ENCODE measurements at regions not wholly inside any gene's neighbourhood (a gene's known extent, or its start where the extent isn't known, plus 50 kb on each side); places are given as distances from the start of the nearest gene placed in this dataset.
A peak's percentile ranks its signal among the peaks of the same experiment; 100 is the strongest.
"Not testable (repeated sequence)": the region's sequence is repeated elsewhere in the genome, so short reads cannot be mapped to it uniquely, and the experiment has no call there.

DNA sequence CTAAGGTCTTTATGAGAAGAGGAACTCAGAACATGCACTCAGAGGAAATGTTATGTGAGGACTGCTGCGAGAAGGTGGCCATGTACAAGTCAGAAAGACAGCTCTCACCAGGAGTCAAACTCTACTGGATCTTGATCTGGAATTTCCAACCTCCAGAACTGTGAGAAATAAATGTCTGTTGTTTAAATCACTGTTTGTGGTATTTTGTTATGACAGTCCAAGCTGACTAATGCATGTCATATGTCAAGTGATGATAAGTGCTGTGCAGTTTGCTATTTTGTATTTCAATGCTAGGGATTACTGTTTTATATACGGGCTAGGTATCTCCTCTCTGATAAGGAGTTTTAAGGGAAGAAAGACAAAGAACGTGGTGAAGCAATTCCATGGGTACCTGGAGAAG, 162.3 kb downstream of the CPEB2 start:
- DNase-seq, result peak; percentile 62

DNA sequence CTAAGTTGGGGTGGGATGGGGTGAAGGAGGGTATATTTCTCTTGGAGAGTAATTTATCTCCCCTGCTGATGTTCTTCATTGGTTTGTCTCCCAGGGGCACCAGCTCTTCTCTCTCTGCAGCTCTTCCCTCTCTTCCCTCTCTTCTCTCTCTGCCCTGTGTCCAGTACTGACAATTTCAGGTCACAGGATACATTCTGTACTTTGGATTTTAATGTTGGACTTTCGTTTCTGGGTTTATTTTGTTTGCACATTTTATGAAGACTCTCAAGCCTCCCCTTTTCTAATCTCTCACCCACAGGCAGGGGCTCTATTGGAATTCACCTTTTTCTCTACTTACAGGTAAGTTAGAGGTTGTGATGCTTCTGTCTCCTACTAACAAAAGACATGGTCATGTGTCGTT, 165.5 kb downstream of the CPEB2 start:
- DNase-seq, result no peak

DNA sequence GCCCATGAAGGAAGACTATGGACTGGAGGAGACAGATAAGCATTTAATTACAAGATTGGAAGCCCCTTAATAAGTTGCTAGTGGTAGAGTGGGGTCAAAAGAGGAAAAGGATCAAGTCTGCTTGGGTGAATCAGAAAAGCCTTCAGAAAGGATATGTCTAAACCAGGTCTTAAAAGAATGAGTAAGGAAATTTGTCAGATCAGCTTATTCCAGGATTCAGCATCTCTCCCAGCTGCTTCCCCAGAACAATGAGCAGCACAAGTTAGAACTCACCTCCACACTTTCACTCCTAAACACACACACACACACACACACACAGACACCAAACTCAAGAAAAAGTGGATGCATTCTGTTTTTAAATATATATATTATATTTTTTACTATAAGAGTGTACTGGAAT, 166.5 kb downstream of the CPEB2 start:
- no peak for DNase-seq

DNA sequence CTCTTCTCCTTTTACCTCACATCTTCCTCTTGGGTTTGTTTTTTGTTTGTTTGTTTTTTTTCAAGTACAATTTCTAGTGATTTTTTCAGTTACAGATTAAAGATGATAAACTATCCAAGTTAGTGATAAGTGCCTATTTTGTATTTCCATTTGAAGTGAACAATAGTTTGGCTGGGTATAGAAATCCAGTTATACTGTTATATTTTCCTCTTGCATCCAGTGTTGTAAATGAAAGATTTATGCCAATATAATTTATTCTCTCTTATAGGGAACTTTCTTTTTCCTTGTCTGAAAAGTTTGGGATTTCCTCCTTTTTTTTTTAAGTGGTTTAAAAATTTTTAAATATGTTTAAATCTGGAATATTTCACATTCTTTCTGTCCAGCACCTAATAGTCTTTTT, 169.4 kb downstream of the CPEB2 start:
- no peak for DNase-seq

DNA sequence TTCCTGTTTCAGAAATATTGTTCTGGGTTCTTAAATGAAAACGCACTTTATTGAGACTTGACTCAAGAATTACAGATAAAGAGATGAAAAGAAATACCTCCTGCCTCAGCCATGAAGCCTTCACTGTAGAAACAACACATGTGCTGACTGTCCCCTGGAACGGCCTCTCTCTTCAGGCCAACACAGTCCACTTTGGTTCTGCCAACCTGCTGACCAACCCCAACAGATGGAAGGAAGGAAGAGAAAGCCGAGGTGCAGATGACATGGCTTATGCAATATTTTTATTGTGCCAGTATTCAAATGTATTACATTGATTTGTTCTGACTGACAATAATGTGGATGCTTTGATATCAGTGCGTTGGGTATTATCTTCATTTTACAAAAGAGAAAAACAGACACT, 171.0 kb downstream of the CPEB2 start:
- DNase-seq, result no peak

DNA sequence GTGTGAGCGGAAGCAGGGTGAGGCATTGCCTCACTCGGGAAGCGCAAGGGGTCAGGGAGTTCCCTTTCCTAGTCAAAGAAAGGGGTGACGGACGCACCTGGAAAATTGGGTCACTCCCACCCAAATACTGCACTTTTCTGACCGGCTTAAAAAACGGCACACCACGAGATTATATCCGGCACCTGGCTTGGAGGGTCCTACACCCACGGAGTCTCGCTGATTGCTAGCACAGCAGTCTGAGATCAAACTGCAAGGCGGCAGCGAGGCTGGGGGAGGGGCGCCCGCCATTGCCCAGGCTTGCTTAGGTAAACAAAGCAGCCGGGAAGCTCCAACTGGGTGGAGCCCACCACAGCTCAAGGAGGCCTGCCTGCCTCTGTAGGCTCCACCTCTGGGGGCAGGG, 171.9 kb downstream of the CPEB2 start:
- DNase-seq, result not testable (repeated sequence)

DNA sequence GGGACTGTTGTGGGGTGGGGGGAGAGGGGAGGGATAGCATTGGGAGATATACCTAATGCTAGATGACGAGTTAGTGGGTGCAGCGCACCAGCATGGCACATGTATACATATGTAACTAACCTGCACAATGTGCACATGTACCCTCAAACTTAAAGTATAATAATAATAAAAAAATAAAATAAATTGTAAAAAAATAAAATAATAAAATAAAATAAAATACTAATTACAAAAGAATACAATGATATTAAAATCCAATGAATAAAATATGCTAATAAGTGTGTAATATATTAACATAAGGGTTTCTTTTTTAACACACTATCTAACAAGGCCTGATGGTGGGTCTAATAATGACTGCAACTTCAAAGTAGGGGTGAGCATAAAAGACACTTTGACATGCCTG, 177.6 kb downstream of the CPEB2 start:
- not testable (repeated sequence) for DNase-seq

DNA sequence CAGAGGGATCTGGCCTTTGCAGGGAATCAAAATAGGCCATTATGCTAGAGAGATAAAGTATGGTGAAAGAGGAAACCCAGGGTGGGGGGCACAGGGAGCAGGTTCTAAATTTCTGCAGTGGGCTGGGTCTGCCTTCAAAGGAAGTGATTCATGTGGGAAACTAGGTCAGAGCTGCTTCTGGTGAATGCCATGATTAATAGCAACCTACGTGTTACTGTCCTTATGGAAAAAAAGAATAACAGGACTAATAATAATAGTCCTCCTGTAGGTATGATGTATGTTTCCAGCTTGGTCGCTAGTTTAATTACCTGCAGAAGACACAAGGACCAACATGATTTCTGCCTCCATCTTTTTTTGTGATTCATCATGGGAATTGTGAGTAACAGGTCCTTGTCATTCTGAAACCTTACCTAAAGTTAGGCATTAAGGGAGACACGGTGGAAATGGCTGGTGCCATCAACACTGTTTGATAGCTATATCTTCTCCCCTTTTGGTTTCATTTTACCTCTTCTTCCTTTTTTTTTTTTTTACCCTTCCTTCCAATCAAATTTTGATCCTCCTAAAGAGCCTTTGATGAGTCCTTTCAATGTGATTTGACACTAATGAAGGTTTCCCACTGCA, 180.4 kb downstream of the CPEB2 start:
- DNase-seq, result peak; percentile 21

DNA sequence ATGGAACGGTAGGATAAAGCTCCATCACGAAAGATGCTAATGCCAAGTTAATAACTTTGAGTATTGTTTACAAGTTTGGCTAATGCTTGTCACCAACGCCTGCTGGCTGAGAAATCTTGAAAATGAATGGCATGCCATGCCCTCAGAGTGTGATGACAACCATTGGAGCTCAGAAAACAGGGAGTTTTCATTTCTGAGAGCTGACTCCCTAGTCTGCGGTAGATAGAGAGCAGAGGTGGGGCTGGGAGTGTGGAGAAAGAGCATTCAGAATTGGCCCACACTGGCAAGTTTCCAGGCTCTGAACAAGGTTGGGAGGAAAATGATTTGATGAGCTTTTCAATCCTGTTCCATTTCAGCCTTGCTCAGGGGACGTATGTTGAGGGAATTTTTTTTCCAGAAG, 183.9 kb downstream of the CPEB2 start:
- DNase-seq, result no peak

DNA sequence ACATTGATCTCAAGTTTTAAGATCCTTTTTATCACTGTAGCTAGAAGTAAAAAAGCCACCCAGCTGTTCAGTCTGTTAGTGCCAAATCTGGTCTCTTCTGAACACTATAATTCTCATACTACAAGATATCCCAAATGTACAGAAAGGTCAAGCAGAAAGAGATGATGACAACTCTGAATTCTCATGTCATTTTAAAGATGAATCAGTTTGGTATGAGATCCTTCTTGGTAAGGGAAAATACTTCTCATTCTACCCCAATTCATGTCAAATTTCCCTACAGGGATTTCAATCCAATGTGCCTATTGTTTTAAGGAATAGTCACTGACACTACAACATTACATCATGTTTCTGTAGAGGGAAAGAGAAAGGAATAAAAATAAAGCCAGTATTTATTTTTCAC, 184.5 kb downstream of the CPEB2 start:
- no peak for DNase-seq

DNA sequence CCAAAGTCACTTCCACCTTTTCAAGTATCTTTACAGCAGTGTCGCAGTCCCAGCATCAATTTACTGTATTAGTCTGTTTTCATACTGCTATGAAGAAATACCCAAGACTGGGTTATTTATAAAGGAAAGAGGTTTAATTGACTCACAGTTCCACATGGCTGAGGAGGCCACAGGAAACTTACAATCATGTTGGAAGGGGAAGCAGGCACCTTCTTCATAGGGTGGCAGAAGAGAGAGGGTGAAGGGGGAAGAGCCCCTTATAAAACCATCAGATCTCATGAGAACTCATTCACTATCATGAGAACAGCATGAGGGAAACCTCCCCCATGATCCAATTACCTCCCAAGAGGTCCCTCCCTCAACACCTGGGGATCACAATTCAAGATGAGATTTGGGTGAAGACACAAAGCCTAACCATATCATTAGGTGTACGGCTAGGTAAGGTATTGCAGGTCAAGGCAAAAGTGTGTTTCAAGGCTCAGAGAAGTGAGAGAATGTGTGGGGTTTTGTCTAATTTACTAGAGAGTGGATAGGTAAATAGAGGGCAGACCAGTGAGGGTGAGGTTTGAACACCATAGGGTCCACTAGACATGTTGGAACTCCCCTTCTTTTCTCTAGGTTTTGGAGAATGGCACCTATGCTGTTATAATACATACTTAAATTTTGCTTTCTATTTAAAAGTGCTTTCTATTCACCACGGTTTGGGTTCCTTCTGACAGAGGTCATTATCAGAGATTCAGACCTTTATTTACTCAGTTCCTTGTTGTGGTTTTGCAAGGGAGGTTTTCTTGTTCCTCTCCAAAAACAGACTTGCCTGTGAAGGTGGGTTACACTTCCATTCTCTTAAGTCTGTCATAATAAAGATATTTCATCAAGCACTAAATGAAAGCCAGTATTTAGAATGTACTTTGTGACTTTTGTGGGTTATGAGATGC, 186.6 kb downstream of the CPEB2 start:
- DNase-seq, result no peak

DNA sequence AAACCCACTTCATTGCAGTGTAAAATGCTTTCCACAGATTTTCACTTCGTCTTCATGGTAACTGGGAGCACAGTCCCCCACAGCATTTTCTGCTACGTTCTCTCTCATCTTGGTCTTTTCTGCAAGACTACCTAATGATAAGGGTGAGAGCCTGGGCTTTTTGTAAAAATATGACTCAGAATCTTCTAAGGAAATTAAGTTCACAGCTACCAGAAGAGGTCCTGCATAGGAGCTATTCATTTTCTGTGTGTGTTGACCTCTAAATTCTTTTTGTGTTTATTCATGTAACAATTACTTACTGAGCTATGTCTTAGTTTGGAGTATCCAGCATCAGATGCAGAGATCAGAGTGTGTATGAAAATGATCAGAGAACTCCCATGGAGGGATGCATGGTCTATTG, 192.2 kb downstream of the CPEB2 start:
- peak; percentile 43 for DNase-seq

DNA sequence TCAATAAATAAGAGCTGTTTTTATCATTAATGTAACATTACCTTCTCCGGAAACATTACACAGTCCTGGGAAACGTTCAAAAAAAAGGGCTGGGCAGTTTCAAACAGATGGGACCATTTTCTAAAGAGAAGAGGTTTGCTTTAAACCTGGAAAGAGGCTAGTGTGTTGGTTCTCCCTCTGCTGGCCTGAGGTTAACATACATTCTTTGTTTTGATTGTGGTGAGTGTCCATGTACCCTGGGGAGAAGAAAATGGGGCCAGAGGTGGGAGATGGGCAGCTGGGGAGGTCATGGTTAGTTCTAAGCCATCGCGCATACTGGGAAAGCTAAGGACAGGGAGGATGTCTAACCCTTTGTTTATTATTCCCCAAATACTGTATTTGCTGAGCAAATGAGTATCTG, 194.7 kb downstream of the CPEB2 start:
- peak; percentile 10 for DNase-seq

DNA sequence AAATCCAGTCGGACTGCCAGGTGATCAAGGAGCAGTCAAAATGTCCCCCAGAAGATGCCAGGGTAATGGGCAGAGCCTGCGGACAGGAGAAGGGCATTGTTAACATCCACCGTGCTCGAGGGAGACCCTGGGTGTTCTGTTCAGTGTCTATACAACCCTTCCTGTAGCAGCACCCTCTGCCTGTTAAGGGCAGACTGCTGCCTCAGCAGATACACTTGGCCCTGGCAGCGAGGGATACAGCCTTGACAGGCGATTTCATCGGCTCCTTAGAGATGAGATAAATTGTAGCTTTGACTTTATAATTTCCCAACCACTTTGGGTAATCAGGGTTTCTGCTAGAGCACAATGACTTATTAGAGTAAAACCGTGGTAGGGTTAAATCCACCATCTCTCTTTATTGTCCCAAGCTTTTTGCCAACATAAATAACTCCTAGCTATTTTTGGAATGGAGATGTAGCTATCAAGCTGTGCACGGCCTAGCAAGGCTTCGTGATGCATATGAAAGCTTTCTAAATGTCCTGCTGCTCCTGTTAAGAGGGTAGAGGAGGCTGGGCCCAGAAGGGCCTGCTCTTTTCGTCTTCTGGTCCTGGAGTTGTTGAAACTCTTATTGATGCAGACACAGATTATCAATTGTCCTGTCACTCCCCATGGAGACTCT, 195.9 kb downstream of the CPEB2 start:
- no peak for DNase-seq

DNA sequence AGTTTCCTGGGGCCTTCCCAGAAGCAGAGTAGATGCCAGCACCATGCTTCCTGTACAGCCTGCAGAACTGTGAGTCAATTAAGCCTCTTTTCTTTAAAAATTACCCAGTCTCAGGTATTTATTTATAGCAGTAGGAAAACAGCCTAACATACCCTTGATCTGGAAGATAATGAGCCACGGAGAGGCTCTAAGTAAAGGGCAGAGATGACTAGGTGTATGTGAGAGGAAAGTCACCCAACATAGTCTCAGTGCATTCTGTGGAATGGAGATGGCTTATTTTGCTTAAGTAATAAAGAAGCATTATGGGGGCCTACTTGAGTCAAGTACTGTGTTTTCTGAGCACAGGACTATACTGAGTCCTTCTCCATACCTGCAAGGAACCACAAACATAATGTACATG, 199.5 kb downstream of the CPEB2 start:
- no peak for DNase-seq

DNA sequence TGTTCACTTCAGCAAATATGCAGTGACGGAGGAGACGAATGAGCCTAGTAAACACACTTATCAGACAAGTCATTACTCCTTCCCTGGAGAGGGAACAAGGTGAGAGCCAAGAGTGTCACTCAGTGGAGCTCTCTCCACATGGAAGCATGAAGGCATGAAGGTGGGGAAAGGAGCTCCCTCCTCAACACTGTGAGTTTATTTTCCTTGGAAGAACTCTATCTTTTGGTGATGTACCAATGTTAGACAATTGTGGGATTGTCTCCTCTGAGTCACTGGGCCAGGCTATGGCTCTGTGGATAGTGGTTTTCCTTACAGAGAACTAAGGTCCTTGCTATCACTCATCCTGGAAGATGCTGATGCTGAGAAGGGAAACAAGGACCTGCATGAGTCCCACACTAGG, 200.2 kb downstream of the CPEB2 start:
- no peak for DNase-seq

DNA sequence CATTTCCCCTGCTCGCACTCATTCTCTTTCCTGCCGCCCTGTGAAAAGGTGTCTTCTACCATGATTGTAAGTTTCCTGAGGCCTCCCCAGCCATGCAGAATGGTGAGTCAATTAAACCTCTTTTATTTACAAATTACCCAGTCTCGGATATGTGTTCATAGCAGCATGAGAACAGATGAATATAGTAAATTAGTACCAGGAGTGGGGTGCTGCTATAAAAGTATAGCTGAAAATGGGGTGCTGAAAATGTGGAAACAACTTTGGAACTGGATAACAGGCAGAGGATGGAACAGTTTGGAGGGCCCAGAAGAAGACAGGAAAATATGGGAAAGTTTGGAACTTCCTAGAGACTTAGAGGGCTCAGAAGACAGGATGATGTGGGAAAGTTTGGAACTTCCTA, 204.2 kb downstream of the CPEB2 start:
- DNase-seq, result not testable (repeated sequence)

DNA sequence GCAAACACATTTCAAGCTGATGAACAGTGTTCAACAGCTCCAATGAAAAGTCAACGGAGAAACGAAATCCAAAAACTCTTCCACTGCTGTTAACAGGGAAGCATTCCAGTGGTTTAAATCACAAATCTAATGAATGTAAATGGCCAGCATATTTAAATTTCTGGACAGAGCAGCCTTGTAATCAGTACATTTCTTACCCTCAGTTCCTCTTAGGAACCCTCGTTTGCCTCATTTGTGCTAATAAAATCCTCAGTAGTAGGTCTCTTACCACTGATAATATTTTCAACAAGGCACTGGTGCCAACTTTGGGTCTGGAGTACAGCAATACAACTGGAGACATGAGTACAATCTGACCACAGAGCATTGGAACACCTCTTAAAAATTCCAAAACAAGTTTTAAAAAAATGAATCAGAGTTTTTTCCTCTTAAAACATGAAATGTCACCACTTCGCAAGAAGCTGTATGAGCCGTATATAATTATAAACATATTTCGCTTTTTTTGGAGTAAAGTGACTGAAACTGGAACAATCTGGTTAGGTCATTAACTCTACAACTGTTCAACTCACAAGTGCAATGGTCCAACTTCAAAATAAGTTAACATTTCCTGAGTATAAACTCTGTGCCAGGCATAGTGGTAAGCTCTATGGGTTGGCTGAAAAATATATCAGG, 211.2 kb downstream of the CPEB2 start:
- DNase-seq, result no peak

DNA sequence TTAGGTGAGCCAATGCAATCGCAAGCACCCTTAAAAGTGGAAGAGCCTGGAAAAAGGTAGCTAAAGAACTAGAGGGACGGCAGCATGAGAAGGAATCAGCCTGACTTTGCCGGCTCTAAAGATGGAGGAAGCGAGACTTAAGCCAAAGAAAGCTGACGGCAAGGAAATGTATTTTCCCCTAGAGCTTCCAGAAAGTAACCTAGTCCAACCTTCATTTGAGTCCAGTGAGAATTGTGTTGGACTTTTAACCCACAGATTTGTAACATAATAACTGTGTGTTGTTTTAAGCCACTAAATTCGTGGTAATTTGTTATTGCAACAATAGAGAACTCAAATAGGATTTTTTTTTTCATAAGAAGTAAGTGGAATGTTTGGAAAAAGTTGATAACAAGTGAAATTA, 212.7 kb upstream of the C1QTNF7 start:
- no peak for DNase-seq

DNA sequence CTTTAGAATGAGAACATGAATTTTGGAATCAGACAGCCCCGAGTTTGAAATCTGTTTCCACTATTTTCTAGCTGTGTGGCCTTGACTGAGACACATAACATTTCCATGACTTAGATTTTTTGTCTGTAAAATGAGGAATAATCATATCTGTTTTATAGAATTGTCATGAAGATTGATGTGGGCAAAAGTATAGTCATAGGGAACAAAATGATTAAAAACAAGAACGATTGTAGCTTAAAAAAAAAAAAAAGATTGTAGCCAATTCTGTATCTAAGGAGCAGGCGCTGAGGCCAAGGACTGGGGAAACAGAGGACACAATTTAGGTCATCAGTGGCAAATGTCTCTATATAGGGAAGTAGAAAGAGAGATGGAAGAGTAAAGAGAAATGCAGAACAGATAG, 201.6 kb upstream of the C1QTNF7 start:
- no peak for DNase-seq

DNA sequence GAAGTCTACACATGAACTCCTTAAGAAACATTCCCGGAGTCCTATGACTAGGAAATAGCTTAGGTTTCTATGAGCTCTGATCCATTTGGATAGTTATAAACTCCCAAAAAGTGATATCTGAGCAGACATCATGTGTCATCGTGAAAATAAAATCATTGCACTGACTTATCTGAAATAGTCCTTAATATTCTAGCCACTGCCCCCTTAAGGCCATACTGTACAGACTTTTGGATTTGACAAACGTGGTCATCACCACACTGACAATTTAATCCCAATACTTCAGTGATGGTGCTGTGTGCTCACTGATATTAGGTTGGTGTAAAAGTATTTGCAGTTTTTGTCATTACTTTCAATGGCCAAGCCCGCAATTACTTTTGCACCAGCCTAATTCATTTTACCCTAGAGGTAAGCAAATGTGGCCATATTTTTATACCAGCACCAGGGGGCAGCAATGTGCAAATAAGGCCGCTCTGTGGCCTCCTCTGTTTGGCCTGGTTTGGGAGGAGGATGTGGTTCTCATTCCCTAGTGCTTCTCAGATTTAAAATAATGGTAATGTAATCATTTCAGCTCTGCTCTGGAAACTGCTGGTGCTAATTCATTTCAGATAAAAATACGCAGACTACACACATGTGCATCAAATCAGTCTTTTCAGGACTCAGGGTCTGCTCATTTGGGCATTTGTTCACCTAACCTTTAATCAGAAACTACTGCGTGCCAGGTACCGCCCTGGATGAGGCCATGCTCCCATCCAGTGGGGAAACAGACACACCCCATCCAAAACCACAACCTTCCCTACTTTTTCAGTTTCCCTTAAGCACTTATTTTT, 196.4 kb upstream of the C1QTNF7 start:
- DNase-seq, result peak; percentile 69

Measured in HCEC 1CT (cell line).